GM18520 (cell line): ENCODE measurements at regions not wholly inside any gene's neighbourhood (a gene's known extent, or its start where the extent isn't known, plus 50 kb on each side); places are given as distances from the start of the nearest gene placed in this dataset.
"Not testable (repeated sequence)": the region's sequence is repeated elsewhere in the genome, so short reads cannot be mapped to it uniquely, and the experiment has no call there.

ENCODE experiments used
- ATAC-seq: cut with Tn5 transposase; IDR thresholded peaks from one replicate; pipeline ENCODE4 v1.9.1; 2021; ENCODE audit not compliant: unreplicated experiment

- not testable (repeated sequence) for ATAC-seq
These were observed 331.3 kb upstream of the SGO1 start for GRCh38 chr3:20517316-20517715.

- ATAC-seq = no peak
These were observed 330.3 kb upstream of the SGO1 start for GRCh38 chr3:20516311-20516710.

- ATAC-seq = no peak
These were observed 329.8 kb upstream of the SGO1 start for GRCh38 chr3:20515834-20516233.

GRCh38 chr3:20511863-20512505 lies 326.0 kb upstream of the SGO1 start:
- ATAC-seq = peak; percentile 94

GRCh38 chr3:20510396-20510795 lies 324.4 kb upstream of the SGO1 start:
- no peak for ATAC-seq

- no peak for ATAC-seq
These were observed 317.5 kb upstream of the SGO1 start for GRCh38 chr3:20503394-20504082.

GRCh38 chr3:20490996-20491395 lies 305.0 kb upstream of the SGO1 start:
- no peak for ATAC-seq

GRCh38 chr3:20488151-20488550 lies 302.1 kb upstream of the SGO1 start:
- no peak for ATAC-seq

GRCh38 chr3:20484126-20484525 lies 298.1 kb upstream of the SGO1 start:
- no peak for ATAC-seq

GRCh38 chr3:20482350-20482749 lies 296.3 kb upstream of the SGO1 start:
- ATAC-seq = no peak

- ATAC-seq = no peak
These were observed 294.9 kb upstream of the SGO1 start for GRCh38 chr3:20480786-20481365.

GRCh38 chr3:20478436-20478835 lies 292.4 kb upstream of the SGO1 start:
- no peak for ATAC-seq

GRCh38 chr3:20464237-20464636 lies 278.2 kb upstream of the SGO1 start:
- not testable (repeated sequence) for ATAC-seq

- ATAC-seq = no peak
These were observed 276.7 kb upstream of the SGO1 start for GRCh38 chr3:20462723-20463122.

GRCh38 chr3:20462226-20462625 lies 276.2 kb upstream of the SGO1 start:
- ATAC-seq = no peak

- no peak for ATAC-seq
These were observed 273.1 kb upstream of the SGO1 start for GRCh38 chr3:20458994-20459716.

- ATAC-seq = no peak
These were observed 270.5 kb upstream of the SGO1 start for GRCh38 chr3:20456511-20456910.

- ATAC-seq = no peak
These were observed 265.2 kb upstream of the SGO1 start for GRCh38 chr3:20451170-20451569.

- ATAC-seq = no peak
These were observed 264.6 kb upstream of the SGO1 start for GRCh38 chr3:20450611-20451010.

GRCh38 chr3:20442846-20443245 lies 256.8 kb upstream of the SGO1 start:
- no peak for ATAC-seq

- ATAC-seq = not testable (repeated sequence)
These were observed 241.3 kb upstream of the SGO1 start for GRCh38 chr3:20427268-20427667.

- no peak for ATAC-seq
These were observed 239.1 kb upstream of the SGO1 start for GRCh38 chr3:20425138-20425537.
